AG04449 (cell line): ENCODE measurements at regions not wholly inside any gene's neighbourhood (a gene's known extent, or its start where the extent isn't known, plus 50 kb on each side); places are given as distances from the start of the nearest gene placed in this dataset.

Source experiments
- CTCF ChIA-PET: fragments of 350-600 bp; formaldehyde crosslinking; extraction: SDS; loops from one replicate; lab custom pipeline; 2021; ENCODE audit warnings: antibody characterized with exemption; lab: Yijun Ruan, JAX
- POLR2A ChIA-PET: fragments of 400-600, 350-600 bp; formaldehyde crosslinking; extraction: SDS; loops from one replicate; lab custom pipeline; 2020; ENCODE audit warnings: antibody characterized with exemption, inconsistent platforms; lab: Yijun Ruan, JAX
- DNase-seq: peaks from one replicate; pipeline ENCODE4 v3.0.0-alpha.2; 2010; ENCODE audit warnings: low read depth, low spot score
- H3K4me3 ChIP-seq: 2 replicates; pipeline ENCODE4 v1.5.1; 2011; ENCODE audit warnings: low read depth, mild to moderate bottlenecking, control low read depth, low read length
- TF ChIP-seq, protein P1 (sequence below): IDR thresholded peaks from one replicate; pipeline ENCODE4 v1.5.1; 2011; ENCODE audit warnings: mild to moderate bottlenecking, moderate library complexity, low read length, control low read depth, inconsistent platforms; ENCODE audit not compliant: insufficient read depth; ENCODE audit errors: missing control alignments

DNA sequence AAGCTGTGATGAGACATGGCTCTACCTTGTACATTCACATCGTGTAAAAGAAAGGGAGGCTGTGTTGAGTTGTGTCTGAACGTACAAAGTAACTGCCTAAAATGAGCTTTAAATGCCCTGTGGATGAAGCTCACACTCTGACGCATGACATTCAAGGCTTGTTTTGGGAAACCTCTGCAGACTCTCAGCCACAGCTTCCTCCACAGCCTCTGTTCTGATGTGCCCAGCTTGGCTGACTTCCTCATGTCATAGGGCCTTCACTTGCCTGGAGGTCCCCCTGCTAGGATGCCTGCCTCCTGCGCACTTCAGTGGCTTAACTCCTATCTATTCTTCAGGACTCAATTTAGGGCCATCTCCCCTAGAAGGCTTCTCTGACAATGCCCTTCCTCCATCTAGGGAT lies 230.0 kb upstream of the HABP2 start:
- H3K4me3 ChIP-seq, result no peak overlapping the region
- TF ChIP-seq, protein P1, sequence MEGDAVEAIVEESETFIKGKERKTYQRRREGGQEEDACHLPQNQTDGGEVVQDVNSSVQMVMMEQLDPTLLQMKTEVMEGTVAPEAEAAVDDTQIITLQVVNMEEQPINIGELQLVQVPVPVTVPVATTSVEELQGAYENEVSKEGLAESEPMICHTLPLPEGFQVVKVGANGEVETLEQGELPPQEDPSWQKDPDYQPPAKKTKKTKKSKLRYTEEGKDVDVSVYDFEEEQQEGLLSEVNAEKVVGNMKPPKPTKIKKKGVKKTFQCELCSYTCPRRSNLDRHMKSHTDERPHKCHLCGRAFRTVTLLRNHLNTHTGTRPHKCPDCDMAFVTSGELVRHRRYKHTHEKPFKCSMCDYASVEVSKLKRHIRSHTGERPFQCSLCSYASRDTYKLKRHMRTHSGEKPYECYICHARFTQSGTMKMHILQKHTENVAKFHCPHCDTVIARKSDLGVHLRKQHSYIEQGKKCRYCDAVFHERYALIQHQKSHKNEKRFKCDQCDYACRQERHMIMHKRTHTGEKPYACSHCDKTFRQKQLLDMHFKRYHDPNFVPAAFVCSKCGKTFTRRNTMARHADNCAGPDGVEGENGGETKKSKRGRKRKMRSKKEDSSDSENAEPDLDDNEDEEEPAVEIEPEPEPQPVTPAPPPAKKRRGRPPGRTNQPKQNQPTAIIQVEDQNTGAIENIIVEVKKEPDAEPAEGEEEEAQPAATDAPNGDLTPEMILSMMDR, result no peak
- no peak for DNase-seq
- CTCF ChIA-PET, result no interaction called here
- POLR2A ChIA-PET, result no interaction called here

DNA sequence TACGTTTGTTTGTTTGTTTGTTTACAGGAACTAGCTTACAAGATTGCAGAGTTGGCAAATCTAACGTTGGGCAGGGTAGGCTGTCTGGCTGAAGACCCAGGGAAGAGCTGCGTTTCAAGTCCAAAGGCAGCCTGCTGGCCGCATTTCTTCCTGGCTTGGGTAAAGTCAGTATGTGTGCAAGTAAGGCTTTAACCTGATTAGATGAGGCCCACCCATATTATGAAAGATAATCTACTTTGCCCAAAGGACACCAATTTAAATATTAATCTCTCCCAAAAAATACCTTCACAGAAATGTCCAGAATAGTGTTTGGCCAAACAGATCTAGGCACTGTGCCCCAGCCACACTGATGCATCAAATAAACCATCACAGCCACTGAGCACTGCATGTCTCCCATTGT lies 228.9 kb upstream of the HABP2 start:
- TF ChIP-seq, protein P1, result no peak
- DNase-seq, result no peak
- ChIA-PET POLR2A (no interaction called here), CTCF (no interaction called here)
- no peak overlapping the region for H3K4me3 ChIP-seq

DNA sequence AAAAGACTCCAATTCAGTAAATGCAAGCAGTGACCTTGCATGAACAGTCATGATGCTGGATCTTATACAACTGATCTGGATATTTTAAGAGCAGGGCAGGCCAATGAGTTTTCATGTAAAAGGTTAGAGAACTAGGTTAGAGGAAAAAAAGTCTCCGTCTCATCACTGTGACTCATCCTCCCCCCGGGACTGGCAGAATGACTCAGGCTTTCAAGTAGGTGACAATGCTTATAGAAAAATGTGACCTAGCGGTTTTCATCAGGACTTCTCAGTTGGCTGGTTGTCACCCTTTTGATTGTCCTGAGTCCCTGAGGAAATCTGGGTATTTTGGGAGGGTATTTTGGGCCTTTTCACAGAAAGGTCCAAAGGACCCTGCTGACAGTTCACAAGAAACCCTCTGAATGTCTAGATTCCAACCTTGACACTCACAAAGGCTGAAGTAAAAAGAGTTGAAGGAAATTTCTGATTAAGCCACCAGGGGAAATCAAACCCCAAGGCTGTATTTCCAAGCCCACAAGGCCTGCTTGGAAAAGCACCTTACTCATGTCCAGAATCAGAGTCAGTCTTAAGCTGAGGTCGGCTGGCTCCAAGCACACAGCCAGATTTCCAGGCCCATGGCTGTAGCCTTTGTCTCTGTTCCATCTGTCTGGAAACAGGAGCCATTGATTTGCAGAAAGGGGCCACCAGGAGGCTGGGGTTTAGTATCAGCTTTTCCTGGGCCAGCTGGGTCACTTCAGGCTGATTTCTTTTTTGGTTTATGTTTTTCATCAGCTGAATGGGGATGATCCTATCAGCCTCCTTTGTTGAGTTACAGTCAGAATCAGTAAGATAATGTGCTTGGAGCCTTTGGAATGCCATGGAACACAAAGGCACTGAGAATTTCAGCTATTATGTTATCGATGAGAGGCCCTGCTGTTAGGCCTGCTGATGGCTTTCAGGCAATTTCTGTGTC lies 226.4 kb upstream of the HABP2 start:
- DNase-seq, result peak; percentile 79
- no peak overlapping the region for H3K4me3 ChIP-seq
- TF ChIP-seq, protein P1, result peak; percentile 17
- ChIA-PET CTCF (interaction anchor here (1.0 to 2.1 kb wide), 3 partner anchors 9 to 235 kb away, joined by 3 to 7 read pairs (median 3); no protein-coding TSS in a partner anchor), POLR2A (no interaction called here)

DNA sequence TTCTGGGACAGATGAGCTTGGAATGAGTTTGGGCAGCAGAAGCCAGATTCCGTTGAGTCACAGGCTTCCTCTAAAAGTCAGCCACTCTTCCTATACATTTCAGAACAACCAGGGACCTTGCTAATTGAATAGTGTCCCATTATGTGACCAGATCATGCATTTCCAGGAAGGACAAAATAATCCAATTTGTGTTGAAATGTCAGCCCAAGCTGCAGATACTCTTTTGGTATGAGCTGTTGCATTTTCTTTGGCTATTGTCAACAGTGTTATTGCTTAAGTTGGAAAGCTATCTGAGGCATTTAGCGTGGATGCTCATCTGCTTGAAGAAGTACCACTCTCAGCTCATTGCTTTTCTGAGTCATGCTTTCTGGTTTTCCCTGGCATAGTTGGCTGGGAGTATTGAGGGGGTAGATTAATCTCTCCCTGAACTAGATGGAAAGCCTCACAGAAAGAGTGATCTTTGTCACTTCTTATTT lies 223.7 kb upstream of the HABP2 start:
- CTCF ChIA-PET, result interaction anchor here (0.6 to 1.5 kb wide), 5 partner anchors 16 to 793 kb away, joined by 3 to 7 read pairs (median 3); no protein-coding TSS in a partner anchor
- TF ChIP-seq, protein P1, result no peak
- no peak overlapping the region for H3K4me3 ChIP-seq
- DNase-seq, result peak; percentile 85
- POLR2A ChIA-PET, result interaction anchor here (1.2 kb wide), 1 partner anchor 55 kb away, joined by 3 read pairs; no protein-coding TSS in a partner anchor

DNA sequence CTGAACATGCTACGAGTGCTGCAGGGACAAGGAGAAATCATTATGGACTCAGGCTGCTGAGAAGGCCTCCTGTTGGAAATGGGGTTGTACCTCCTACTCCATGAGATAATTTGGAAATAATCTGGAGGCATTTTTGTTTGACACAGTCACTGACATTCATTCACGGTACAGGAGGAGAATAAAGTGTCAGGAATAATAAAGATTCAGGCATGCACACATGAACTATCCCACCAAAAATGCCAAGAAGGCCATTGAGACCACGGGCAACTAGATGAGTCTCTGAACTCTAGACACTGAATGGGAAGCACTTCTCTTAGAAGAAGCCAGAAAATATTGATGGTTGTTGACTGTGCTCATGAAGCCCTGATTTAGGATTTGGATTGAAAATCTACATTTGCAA lies 220.9 kb upstream of the HABP2 start:
- H3K4me3 ChIP-seq, result no peak overlapping the region
- CTCF ChIA-PET, result interaction anchor here (1.1 kb wide), 1 partner anchor 12 kb away, joined by 4 read pairs; no protein-coding TSS in a partner anchor
- POLR2A ChIA-PET, result no interaction called here
- DNase-seq, result no peak
- TF ChIP-seq, protein P1, result no peak

DNA sequence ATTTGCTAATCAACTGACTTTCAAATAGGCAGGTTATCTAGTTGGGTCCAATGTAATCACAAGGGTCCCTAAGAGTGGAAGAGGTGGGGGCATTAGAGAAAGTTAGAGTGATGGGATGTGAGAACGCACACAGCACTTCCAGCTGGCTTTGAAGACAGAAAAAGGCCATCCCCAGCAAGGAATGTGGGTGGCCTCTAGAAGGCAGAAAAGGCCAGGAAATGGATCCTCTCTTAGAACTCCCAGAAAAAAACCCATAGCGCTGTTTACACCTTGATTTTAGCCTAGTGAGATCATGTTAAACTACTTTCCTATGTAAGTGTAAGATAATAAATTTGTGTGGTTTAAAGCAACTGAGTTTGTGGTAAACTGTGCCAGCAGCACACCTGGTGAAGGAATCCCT lies 219.5 kb upstream of the HABP2 start:
- ChIA-PET CTCF (no interaction called here), POLR2A (no interaction called here)
- TF ChIP-seq, protein P1, result no peak
- no peak overlapping the region for H3K4me3 ChIP-seq
- no peak for DNase-seq
